ENCODE measurements at regions not wholly inside any gene's neighbourhood (a gene's known extent, or its start where the extent isn't known, plus 50 kb on each side); places are given as distances from the start of the nearest gene placed in this dataset.

DNA sequence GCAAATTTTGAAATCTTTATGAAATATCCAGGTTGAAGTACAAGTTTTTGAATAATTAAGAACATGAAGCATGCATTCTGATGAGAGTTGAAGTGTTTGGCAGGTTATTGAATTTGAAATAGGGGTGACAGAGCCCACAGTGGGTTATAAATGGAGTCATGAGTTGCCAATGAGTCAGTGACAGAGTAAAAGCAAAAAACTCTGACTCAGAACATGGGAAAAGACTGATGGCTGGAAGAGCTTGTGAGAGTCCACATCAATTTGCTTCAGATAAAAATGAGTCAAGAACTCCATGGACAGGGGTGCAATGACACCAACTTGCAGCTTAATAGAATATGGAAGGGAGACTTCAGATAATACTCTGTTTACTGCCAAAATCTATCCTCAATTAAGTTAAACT lies 105.3 kb downstream of the SLC6A15 start:
- TF ChIP-seq TAF1 (IDR thresholded peaks at IDR 0.05; ENCODE audit: borderline replicate concordance, insufficient read depth, low read length) (no peak), SIN3A (IDR thresholded peaks at IDR 0.05; ENCODE audit: borderline replicate concordance, insufficient read depth, low read length) (no peak), FOXP2 (optimal IDR thresholded peaks at IDR 0.05; ENCODE audit: borderline replicate concordance, extremely low read depth, extremely low read length, insufficient read depth) (no peak), POLR2AphosphoS5 (IDR thresholded peaks at IDR 0.05; ENCODE audit: low read depth, low read length) (no peak)
- TF ChIP-seq, protein P1, sequence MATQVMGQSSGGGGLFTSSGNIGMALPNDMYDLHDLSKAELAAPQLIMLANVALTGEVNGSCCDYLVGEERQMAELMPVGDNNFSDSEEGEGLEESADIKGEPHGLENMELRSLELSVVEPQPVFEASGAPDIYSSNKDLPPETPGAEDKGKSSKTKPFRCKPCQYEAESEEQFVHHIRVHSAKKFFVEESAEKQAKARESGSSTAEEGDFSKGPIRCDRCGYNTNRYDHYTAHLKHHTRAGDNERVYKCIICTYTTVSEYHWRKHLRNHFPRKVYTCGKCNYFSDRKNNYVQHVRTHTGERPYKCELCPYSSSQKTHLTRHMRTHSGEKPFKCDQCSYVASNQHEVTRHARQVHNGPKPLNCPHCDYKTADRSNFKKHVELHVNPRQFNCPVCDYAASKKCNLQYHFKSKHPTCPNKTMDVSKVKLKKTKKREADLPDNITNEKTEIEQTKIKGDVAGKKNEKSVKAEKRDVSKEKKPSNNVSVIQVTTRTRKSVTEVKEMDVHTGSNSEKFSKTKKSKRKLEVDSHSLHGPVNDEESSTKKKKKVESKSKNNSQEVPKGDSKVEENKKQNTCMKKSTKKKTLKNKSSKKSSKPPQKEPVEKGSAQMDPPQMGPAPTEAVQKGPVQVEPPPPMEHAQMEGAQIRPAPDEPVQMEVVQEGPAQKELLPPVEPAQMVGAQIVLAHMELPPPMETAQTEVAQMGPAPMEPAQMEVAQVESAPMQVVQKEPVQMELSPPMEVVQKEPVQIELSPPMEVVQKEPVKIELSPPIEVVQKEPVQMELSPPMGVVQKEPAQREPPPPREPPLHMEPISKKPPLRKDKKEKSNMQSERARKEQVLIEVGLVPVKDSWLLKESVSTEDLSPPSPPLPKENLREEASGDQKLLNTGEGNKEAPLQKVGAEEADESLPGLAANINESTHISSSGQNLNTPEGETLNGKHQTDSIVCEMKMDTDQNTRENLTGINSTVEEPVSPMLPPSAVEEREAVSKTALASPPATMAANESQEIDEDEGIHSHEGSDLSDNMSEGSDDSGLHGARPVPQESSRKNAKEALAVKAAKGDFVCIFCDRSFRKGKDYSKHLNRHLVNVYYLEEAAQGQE (IDR thresholded peaks at IDR 0.05; ENCODE audit: insufficient read depth in 1 of 2, low read depth in 2 of 2, low read length in 2 of 2): no peak

DNA sequence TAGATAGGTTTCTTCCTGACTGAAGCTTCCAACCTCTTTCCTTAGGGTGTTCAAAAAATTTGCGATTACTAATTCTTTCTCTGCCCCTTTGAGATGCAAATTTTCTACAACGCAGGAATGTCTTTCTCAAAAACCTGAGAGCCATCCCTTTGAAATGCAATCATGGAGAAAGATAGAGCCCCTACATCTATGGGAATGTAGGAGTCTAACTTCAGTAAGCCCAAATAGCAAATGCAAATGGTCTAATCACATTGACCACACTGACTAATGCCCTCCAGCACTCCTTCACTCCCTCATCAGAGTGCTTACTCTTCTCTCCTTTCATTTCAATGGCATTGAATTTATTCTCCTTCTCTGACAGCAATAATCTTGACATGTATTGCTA lies 107.1 kb downstream of the SLC6A15 start:
- TF ChIP-seq TAF1 (IDR thresholded peaks at IDR 0.05; ENCODE audit: borderline replicate concordance, insufficient read depth, low read length) (no peak), POLR2AphosphoS5 (IDR thresholded peaks at IDR 0.05; ENCODE audit: low read depth, low read length) (no peak), SIN3A (IDR thresholded peaks at IDR 0.05; ENCODE audit: borderline replicate concordance, insufficient read depth, low read length) (no peak), FOXP2 (optimal IDR thresholded peaks at IDR 0.05; ENCODE audit: borderline replicate concordance, extremely low read depth, extremely low read length, insufficient read depth) (no peak)
- TF ChIP-seq, protein P1 (IDR thresholded peaks at IDR 0.05; ENCODE audit: insufficient read depth in 1 of 2, low read depth in 2 of 2, low read length in 2 of 2): no peak

DNA sequence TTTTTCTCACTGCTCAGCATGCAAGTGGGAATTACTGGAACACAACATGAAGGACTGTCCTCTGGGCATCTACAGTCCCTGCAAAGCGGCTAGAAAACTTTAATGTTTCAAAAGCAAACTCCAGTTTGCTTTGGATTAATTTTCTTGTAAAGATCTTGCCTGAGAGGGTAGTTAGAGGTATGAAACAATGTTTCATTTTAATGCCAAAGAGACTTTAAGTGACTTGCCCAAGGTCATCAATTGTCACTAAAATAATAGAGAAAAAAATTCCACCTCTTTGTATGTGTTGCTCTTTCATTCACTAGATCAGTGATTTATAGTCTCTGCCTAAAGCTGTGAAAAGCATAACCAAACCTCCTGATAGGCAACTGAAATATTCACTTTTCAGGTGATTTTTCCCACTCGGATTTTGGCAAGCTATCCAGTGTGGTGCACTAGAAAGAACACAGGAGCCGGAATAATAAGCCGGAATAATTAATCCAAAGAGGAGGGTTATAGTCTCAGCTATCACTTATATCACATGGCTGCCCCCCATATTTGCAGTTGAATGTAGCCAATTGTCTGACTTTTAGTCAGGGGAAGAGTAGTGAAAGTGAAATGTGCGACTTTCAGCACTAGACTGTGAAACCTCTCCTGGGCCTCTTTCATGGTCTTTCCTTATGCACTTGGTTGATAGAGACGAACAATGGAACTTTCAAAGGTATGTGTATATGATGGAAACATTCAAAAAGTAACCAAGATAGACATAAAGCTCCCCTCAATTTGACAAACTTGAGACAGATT lies 107.7 kb downstream of the SLC6A15 start:
- TF ChIP-seq, protein P1 (IDR thresholded peaks at IDR 0.05; ENCODE audit: insufficient read depth in 1 of 2, low read depth in 2 of 2, low read length in 2 of 2): no peak
- TF ChIP-seq POLR2AphosphoS5 (IDR thresholded peaks at IDR 0.05; ENCODE audit: low read depth, low read length) (no peak), TAF1 (IDR thresholded peaks at IDR 0.05; ENCODE audit: borderline replicate concordance, insufficient read depth, low read length) (no peak), FOXP2 (optimal IDR thresholded peaks at IDR 0.05; ENCODE audit: borderline replicate concordance, extremely low read depth, extremely low read length, insufficient read depth) (no peak), SIN3A (IDR thresholded peaks at IDR 0.05; ENCODE audit: borderline replicate concordance, insufficient read depth, low read length) (no peak)

DNA sequence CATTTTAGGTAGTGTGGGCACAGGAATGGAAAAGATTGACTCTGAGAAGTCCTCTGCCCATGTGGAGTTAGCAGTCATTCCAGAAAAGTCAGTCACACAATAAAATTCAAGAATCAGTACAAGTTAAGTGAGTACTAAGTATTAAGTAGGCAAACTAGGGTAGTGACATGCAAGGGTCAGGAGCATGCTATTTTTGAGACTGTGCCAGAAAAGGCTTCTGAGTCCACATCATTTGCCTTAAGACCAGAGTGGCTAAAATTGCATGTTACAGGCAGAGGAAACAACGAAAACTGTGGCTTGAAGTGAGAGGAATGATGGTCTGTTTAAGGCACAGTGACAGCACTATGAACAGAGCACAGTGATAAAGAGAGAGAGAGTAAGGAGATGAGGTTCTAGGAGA lies 108.9 kb downstream of the SLC6A15 start:
- TF ChIP-seq SIN3A (IDR thresholded peaks at IDR 0.05; ENCODE audit: borderline replicate concordance, insufficient read depth, low read length) (no peak), POLR2AphosphoS5 (IDR thresholded peaks at IDR 0.05; ENCODE audit: low read depth, low read length) (no peak), TAF1 (IDR thresholded peaks at IDR 0.05; ENCODE audit: borderline replicate concordance, insufficient read depth, low read length) (no peak), FOXP2 (optimal IDR thresholded peaks at IDR 0.05; ENCODE audit: borderline replicate concordance, extremely low read depth, extremely low read length, insufficient read depth) (no peak)
- TF ChIP-seq, protein P1 (IDR thresholded peaks at IDR 0.05; ENCODE audit: insufficient read depth in 1 of 2, low read depth in 2 of 2, low read length in 2 of 2): no peak

Data from PFSK-1 (cell line).